Retina (tissue), 1 donor: ENCODE measurements at regions not wholly inside any gene's neighbourhood (a gene's known extent, or its start where the extent isn't known, plus 50 kb on each side); places are given as distances from the start of the nearest gene placed in this dataset.
A peak's percentile ranks its signal among the peaks of the same experiment; 100 is the strongest.
"Not testable (repeated sequence)": the region's sequence is repeated elsewhere in the genome, so short reads cannot be mapped to it uniquely, and the experiment has no call there.

ENCODE experiments used
- DNase-seq: peaks from one replicate; pipeline ENCODE4 v3.0.0-alpha.2; 2016

- DNase-seq, result no peak
These were observed 142.8 kb downstream of the NECTIN1 start for GRCh38 chr11:119586181-119586580.

- peak; percentile 78 for DNase-seq
These were observed 143.8 kb downstream of the NECTIN1 start for GRCh38 chr11:119585043-119585781.

GRCh38 chr11:119584193-119585042, 144.6 kb downstream of the NECTIN1 start:
- DNase-seq, result peak; percentile 94

DNA sequence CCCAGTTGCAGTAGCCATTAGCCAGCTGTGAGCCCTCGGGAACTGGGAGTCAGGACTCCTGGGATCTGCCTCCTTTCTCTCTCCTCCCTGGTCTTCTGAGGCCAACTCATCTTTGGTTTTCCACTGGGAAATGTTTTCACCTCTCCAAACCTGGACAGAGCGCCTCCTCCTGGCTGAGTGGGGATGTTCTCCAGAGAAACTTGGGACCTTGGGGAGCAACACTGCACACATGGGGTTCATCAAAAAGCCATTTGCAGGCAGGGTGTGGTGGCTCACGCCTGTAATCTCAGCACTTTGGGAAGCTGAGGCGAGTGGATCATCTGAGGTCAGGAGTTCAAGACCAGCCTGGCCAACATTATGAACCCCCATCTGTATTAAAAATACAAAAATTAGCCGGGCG, 145.4 kb downstream of the NECTIN1 start:
- DNase-seq, result no peak

GRCh38 chr11:119581396-119581795, 147.6 kb downstream of the NECTIN1 start:
- not testable (repeated sequence) for DNase-seq

DNA sequence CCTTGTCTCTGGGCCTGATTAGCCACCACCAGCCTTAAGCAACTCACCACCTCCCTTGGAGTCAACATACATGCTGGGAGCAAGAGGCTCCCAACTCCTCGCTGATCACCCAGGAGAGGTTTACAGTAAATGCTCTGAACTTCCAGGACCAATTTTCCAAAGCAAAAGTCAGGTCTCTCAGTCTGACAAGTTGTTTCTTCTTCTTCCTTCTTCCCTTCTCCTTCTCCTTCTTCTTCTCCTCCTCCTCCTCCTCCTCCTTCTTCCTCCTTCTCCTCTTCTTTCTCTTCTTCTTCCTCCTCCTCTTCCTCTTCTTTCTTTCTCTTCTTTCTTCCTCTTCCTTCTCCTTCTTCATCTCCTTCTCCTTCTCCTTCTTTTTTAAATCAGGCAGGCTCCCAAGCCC, 148.2 kb downstream of the NECTIN1 start:
- DNase-seq, result no peak

GRCh38 chr11:119580081-119580480, 148.9 kb downstream of the NECTIN1 start:
- DNase-seq, result no peak

DNA sequence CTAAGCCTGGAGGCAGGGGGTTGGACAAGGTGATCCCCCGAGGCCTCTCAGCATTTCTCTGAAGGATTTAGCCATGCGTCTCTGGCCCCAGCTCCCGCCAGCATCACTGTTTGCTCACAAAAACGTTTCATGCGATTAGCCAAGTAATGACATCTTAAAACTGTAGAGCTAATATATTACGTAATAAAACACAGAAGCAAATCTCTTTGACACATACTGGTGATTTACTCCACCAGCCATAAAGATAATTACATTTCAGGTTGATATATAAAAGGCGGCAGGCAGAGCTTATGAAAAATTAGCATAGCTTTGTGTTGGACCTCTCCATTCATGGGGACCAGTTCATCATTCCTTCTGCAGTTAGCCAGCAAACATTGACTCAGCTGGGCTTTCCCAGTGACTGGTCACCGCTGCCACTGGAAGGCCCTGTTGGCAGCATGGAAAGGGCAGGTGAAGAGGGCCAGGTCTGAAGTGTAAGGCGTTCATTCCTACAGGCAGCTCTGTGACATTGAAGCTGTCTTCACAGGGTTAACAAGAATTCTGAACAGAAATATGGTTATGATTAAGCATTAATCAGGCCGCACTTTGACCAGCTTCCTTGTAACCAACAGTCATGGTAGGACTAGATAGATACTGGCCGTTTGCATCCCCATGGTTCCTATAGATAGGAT, 150.3 kb downstream of the NECTIN1 start:
- DNase-seq, result no peak

GRCh38 chr11:119573858-119574257, 150.9 kb upstream of the THY1 start:
- no peak for DNase-seq

- DNase-seq, result no peak
These were observed 149.8 kb upstream of the THY1 start for GRCh38 chr11:119572481-119573424.

DNA sequence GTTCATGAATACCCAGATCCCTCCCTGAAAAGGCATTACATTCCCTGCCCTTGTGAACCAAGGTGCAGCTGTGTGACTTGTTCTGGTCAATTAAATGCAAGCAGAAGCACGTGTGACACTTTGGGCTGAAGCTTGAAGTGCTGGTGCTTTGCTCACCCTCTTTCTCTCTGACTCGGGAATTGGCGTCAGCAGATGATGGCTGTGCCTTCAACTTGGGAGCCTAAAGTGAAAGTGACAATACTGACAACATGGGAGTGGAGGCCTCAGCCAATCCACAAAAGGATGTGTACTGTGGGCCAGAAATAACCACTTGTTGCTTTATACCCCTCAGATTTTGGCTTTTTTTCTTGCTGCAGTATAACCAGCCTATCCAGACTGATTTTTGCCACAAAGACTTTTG, 148.3 kb upstream of the THY1 start:
- DNase-seq, result no peak

DNA sequence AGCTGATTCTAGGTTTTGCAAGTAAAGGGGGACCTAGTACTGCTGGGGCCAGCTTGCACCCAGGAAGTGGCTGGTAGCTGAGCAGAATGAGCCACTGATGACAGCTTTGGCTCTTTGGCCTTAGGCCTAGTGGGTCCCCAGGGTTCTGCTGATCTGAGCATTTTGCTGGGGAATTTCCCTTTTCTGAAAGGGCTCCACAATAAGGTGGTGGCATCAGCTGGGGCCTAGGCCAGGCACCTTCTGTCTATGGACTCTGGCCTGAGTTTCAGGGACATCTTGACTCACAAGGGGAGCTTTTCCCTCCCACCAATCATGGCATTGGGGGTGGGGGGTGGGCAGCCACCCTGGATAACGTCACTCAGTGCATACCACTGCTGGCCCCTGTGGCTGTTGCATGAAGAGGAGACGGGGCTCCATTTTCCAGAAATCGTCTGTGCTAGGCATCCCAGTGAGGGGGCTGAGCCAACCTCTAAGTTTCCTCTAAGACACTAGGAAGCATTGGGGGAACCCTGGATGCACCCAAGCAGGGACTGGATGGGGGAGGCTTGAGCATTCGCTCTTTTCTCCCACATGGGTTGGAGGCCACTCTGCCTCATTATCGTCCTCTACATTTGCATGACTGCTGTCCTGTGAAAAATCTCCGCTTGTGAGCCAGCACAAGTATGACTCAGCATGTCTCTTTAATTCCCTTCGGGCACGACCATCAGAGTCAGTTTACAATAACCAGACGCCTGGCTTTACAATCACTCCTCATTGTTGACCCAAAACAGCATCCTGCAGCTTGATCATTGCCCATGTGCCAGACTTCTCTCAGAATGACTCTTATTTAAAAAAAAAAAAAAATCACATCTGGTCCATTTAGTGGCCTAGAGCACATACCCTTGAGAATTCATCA, 145.0 kb upstream of the THY1 start:
- peak; percentile 50 for DNase-seq

DNA sequence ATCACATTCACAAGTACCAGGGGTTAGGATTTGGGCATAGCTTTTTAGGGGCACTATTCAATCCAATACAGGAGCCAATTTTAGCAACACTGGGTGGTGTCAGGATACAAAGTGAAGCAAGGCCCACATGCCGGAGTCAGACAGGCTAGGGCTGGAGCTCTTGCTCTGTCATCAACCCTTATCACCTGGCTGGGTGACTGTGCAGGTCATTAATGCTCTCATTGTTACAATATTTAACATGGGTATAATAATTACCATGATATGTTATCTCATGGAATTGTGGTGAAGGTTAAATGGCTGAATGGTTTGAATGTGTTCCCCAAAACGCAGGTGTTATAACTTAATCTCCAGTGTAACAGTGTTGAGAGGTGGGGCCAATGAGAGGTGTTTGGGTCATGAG, 143.3 kb upstream of the THY1 start:
- no peak for DNase-seq

DNA sequence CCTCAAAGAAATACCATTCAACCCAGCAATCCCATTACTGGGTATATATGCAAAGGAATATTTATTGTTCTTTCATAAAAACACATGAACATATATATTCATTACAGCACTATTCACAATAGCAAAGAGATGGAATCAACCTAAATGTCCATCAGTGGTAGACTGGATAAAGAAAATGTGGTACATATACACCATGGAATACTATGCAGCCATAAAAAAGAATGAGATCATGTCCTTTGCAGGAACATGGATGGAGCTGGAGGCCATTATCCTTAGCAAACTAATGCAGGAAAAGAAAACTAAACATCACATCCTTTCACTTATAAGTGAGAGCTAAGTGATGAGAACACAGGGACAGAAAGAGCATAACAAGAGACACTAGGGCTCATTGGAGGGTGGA, 142.7 kb upstream of the THY1 start:
- DNase-seq, result not testable (repeated sequence)

DNA sequence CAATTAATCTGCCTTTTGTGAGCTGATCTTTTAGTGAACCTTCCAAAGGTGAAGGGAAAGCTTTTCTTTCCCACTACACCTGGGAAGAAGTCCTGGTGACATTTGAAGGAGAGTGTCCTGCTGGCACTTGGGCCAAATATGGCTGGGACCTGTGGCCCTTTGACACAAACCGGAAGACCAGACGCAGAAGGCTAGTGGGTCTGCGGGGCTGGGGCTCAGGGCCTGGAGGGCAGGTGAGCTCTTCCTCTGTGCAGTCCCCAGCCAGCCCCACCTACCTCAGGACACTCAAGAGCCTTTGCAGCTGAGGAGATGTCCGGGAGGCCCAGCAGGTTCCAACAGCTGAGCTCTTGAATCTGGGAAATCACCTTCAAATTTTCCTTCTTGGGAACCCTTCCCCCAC, 138.0 kb upstream of the THY1 start:
- no peak for DNase-seq

GRCh38 chr11:119560291-119560690, 137.3 kb upstream of the THY1 start:
- no peak for DNase-seq

DNA sequence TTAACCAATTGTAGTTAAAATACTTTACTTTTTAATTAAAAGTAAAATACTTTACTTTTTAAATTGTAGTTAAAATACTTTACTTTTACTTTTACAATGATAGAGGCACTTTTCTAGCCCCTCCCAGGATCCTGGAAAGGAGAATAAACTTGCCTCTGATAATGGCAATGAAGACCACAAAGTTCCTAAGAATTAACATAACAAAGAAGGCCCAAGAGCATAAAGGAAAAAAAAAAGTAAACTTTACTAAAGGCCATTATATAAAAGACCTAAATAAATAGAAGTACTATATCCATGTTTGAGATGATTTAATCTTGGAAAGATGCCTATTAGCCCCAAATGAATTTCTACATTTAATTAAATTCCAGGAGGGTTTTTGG, 129.1 kb upstream of the THY1 start:
- DNase-seq, result no peak

- no peak for DNase-seq
These were observed 128.6 kb upstream of the THY1 start for GRCh38 chr11:119551420-119552105.

- no peak for DNase-seq
These were observed 127.2 kb upstream of the THY1 start for GRCh38 chr11:119550053-119550752.

DNA sequence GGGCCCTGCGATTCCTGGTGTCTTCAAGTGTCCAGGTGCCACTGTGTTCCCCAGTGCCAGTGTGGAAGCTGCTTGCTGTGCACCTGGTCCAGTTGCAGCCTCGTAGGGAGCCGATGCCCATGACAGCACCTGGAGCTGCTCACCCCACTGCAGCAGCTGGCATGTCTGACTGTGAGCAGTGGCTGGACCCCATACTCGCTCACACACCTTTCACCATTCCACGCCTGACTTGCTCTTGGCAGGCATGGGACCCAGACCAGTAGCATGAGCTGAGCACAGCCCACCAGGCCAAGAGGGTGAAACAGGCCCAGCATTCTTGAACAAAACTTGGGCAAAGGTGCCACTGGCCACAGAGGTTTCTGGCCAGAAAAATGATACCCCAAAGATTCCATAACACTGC, 124.5 kb upstream of the THY1 start:
- DNase-seq, result no peak
